ENCODE measurements at regions not wholly inside any gene's neighbourhood (a gene's known extent, or its start where the extent isn't known, plus 50 kb on each side); places are given as distances from the start of the nearest gene placed in this dataset.

- Histone ChIP-seq H3K4me3 (ENCODE audit: low read depth in 1 of 2, low read length in 2 of 2) (no peak overlapping the region), H3K27ac (ENCODE audit: low read length) (no peak overlapping the region), H3K79me2 (ENCODE audit: insufficient read depth, low read length) (no peaks in the 10 kb centered on the region), H3K4me2 (ENCODE audit: insufficient read depth, low read length) (no peak overlapping the region), H3K9me3 (ENCODE audit: insufficient read depth, low read length, severe bottlenecking) (no peaks in the 10 kb centered on the region), H4K20me1 (ENCODE audit: insufficient read depth, low read length) (no peaks in the 10 kb centered on the region), H3K27me3 (ENCODE audit: insufficient read depth, low read length, poor library complexity) (no peaks in the 10 kb centered on the region), H3K9ac (ENCODE audit: low read depth, low read length) (no peak overlapping the region), H3K4me1 (ENCODE audit: insufficient read depth, low read length) (no peaks in the 10 kb centered on the region), H2AFZ (ENCODE audit: low read depth, low read length) (no peak overlapping the region), H3K36me3 (ENCODE audit: insufficient read depth, low read length) (no peaks in the 10 kb centered on the region)
- DNase-seq (no peak), ATAC-seq (ENCODE audit: insufficient read depth, low read depth) (no peak)
- TF ChIP-seq CTCF (IDR thresholded peaks at IDR 0.05; ENCODE audit: borderline replicate concordance, extremely low read depth, low read length, poor library complexity, severe bottlenecking) (no peak), EZH2 (IDR thresholded peaks at IDR 0.05; ENCODE audit: borderline replicate concordance, low read depth, low read length, severe bottlenecking) (no peak)
These were observed 293.8 kb downstream of the SUCLG1 start for GRCh38 chr2:84165256-84165655.

- H3K4me1 ChIP-seq (ENCODE audit: insufficient read depth, low read length): no peaks in the 10 kb centered on the region
- no peaks in the 10 kb centered on the region for H4K20me1 ChIP-seq (ENCODE audit: insufficient read depth, low read length)
- TF ChIP-seq EZH2 (IDR thresholded peaks at IDR 0.05; ENCODE audit: borderline replicate concordance, low read depth, low read length, severe bottlenecking) (no peak), CTCF (IDR thresholded peaks at IDR 0.05; ENCODE audit: borderline replicate concordance, extremely low read depth, low read length, poor library complexity, severe bottlenecking) (no peak)
- no peak overlapping the region for H3K9ac ChIP-seq (ENCODE audit: low read depth, low read length)
- H3K79me2 ChIP-seq (ENCODE audit: insufficient read depth, low read length): no peaks in the 10 kb centered on the region
- no peak overlapping the region for H3K4me2 ChIP-seq (ENCODE audit: insufficient read depth, low read length)
- H3K9me3 ChIP-seq (ENCODE audit: insufficient read depth, low read length, severe bottlenecking): no peaks in the 10 kb centered on the region
- ATAC-seq (ENCODE audit: insufficient read depth, low read depth) (no peak), DNase-seq (no peak)
- H2AFZ ChIP-seq (ENCODE audit: low read depth, low read length): no peak overlapping the region
- no peaks in the 10 kb centered on the region for H3K36me3 ChIP-seq (ENCODE audit: insufficient read depth, low read length)
- H3K27ac ChIP-seq (ENCODE audit: low read length): no peak overlapping the region
- no peaks in the 10 kb centered on the region for H3K27me3 ChIP-seq (ENCODE audit: insufficient read depth, low read length, poor library complexity)
- no peak overlapping the region for H3K4me3 ChIP-seq (ENCODE audit: low read depth in 1 of 2, low read length in 2 of 2)
These were observed 298.6 kb downstream of the SUCLG1 start for GRCh38 chr2:84160453-84160852.

- Histone ChIP-seq H3K27me3 (ENCODE audit: insufficient read depth, low read length, poor library complexity) (no peaks in the 10 kb centered on the region), H3K4me1 (ENCODE audit: insufficient read depth, low read length) (no peaks in the 10 kb centered on the region), H3K9ac (ENCODE audit: low read depth, low read length) (no peak overlapping the region), H3K36me3 (ENCODE audit: insufficient read depth, low read length) (no peaks in the 10 kb centered on the region), H2AFZ (ENCODE audit: low read depth, low read length) (no peak overlapping the region), H3K9me3 (ENCODE audit: insufficient read depth, low read length, severe bottlenecking) (no peaks in the 10 kb centered on the region), H3K27ac (ENCODE audit: low read length) (no peak overlapping the region), H3K4me2 (ENCODE audit: insufficient read depth, low read length) (no peak overlapping the region), H3K4me3 (ENCODE audit: low read depth in 1 of 2, low read length in 2 of 2) (no peak overlapping the region), H4K20me1 (ENCODE audit: insufficient read depth, low read length) (no peaks in the 10 kb centered on the region), H3K79me2 (ENCODE audit: insufficient read depth, low read length) (no peaks in the 10 kb centered on the region)
- no peak for DNase-seq
- TF ChIP-seq CTCF (IDR thresholded peaks at IDR 0.05; ENCODE audit: borderline replicate concordance, extremely low read depth, low read length, poor library complexity, severe bottlenecking): no peak
- no peak for TF ChIP-seq EZH2 (IDR thresholded peaks at IDR 0.05; ENCODE audit: borderline replicate concordance, low read depth, low read length, severe bottlenecking)
- no peak for ATAC-seq (ENCODE audit: insufficient read depth, low read depth)
These were observed 300.5 kb downstream of the SUCLG1 start for GRCh38 chr2:84158605-84159004.

- no peaks in the 10 kb centered on the region for H3K4me1 ChIP-seq (ENCODE audit: insufficient read depth, low read length)
- H3K9ac ChIP-seq (ENCODE audit: low read depth, low read length): no peak overlapping the region
- no peaks in the 10 kb centered on the region for H3K27me3 ChIP-seq (ENCODE audit: insufficient read depth, low read length, poor library complexity)
- H3K9me3 ChIP-seq (ENCODE audit: insufficient read depth, low read length, severe bottlenecking): no peaks in the 10 kb centered on the region
- no peaks in the 10 kb centered on the region for H3K79me2 ChIP-seq (ENCODE audit: insufficient read depth, low read length)
- ATAC-seq (ENCODE audit: insufficient read depth, low read depth) (no peak), DNase-seq (no peak)
- H3K36me3 ChIP-seq (ENCODE audit: insufficient read depth, low read length): no peaks in the 10 kb centered on the region
- TF ChIP-seq CTCF (IDR thresholded peaks at IDR 0.05; ENCODE audit: borderline replicate concordance, extremely low read depth, low read length, poor library complexity, severe bottlenecking) (no peak), EZH2 (IDR thresholded peaks at IDR 0.05; ENCODE audit: borderline replicate concordance, low read depth, low read length, severe bottlenecking) (no peak)
- H3K27ac ChIP-seq (ENCODE audit: low read length): no peak overlapping the region
- H4K20me1 ChIP-seq (ENCODE audit: insufficient read depth, low read length): no peaks in the 10 kb centered on the region
- no peak overlapping the region for H3K4me3 ChIP-seq (ENCODE audit: low read depth in 1 of 2, low read length in 2 of 2)
- H2AFZ ChIP-seq (ENCODE audit: low read depth, low read length): no peak overlapping the region
- H3K4me2 ChIP-seq (ENCODE audit: insufficient read depth, low read length): no peak overlapping the region
These were observed 306.6 kb downstream of the SUCLG1 start for GRCh38 chr2:84152462-84152861.
